Suppressor macrophage (primary cell): ENCODE measurements at regions not wholly inside any gene's neighbourhood (a gene's known extent, or its start where the extent isn't known, plus 50 kb on each side); places are given as distances from the start of the nearest gene placed in this dataset.
A peak's percentile ranks its signal among the peaks of the same experiment; 100 is the strongest.
"Not testable (repeated sequence)": the region's sequence is repeated elsewhere in the genome, so short reads cannot be mapped to it uniquely, and the experiment has no call there.

ENCODE experiments used
- DNase-seq, 4 experiments: peaks; one replicate each; pipeline ENCODE4 v3.0.0-alpha.2; 2020 to 2022

GRCh38 chr1:73467731-73468130, 730.2 kb downstream of the LRRIQ3 start:
- DNase-seq = no peak

GRCh38 chr1:73463873-73464272, 734.1 kb downstream of the LRRIQ3 start:
- no peak for DNase-seq

- peak in 1 of 4 experiments; percentile 1 for DNase-seq
Observed at GRCh38 chr1:73452522-73452921, 745.5 kb downstream of the LRRIQ3 start.

GRCh38 chr1:73450668-73451067, 747.3 kb downstream of the LRRIQ3 start:
- not testable (repeated sequence) for DNase-seq

GRCh38 chr1:73411479-73411878, 786.5 kb downstream of the LRRIQ3 start:
- no peak for DNase-seq

- DNase-seq = no peak
Observed at GRCh38 chr1:73401666-73402065, 796.3 kb downstream of the LRRIQ3 start.

- DNase-seq = no peak
Observed at GRCh38 chr1:73382966-73383365, 815.0 kb downstream of the LRRIQ3 start.

DNA sequence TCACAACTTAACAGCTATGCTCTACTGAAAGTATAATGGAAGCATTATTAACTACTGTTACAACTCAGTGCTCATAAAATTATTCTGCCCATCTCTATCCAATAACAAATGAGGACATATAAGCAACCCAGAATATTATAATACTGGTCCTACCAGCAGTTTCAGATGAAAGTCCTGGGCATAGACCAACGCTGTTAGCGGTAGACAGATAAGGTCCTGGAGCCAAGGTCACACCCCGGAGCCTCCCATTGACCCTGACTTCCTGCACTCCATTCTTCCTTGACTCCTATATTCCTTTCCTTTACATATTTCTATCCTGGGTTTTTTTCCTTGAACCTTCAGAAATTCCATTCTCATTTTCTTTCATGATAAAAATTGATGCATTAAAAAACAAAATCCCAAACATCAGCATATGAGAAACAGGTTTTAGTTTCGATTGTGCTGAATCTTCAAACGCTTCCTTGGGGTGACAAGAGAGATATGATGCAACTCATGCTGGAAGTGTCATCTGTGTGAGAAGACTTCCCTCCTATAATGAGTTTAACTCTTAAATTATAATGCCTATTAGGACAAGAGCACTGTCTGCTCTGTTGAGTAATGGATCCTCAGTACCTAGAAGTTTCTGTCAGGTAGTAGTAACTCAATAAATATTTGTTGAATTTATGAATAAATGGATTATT, 831.1 kb downstream of the LRRIQ3 start:
- no peak for DNase-seq

GRCh38 chr1:73359001-73359400, 839.0 kb downstream of the LRRIQ3 start:
- no peak for DNase-seq

GRCh38 chr1:73356485-73356884, 841.5 kb downstream of the LRRIQ3 start:
- no peak for DNase-seq

DNA sequence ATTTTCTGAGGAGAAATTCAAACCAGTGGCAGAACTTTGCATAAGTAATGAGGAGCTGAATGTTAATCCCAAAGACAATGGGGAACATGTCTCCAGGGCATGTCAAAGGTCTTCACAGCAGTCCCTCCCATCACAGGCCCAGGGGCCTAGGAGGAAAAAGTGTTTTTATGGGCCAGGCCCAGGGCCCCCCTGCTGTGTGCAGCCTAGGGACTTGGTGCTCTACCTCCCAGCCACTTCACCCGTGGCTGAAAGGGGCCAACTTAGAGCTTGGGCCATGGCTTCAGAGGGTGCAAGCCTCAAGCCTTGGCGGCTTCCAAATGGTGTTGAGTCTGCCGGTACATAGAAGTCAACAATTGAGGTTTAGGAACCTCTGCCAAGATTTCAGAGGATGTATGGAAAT, 854.0 kb downstream of the LRRIQ3 start:
- no peak for DNase-seq

GRCh38 chr1:73333847-73334503, 864.0 kb downstream of the LRRIQ3 start:
- no peak for DNase-seq

DNA sequence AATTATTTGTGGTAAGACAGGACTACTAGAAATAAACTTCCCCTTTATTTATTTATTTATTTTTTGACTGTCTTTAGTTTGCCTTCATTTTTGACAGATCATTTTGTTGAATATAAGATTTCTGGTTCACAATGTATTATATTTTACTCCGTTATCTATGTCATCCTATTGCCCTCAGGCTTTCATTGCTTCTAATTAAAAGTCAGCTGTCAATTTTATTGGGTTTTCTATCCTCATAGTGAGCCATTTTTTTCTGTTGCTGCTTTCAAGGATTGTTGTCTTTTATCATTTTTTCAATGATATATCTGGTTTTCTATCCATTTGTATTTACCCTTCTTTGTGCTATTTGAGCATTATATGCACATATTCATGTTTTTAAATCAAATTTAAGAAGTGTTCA, 866.2 kb downstream of the LRRIQ3 start:
- DNase-seq = no peak

DNA sequence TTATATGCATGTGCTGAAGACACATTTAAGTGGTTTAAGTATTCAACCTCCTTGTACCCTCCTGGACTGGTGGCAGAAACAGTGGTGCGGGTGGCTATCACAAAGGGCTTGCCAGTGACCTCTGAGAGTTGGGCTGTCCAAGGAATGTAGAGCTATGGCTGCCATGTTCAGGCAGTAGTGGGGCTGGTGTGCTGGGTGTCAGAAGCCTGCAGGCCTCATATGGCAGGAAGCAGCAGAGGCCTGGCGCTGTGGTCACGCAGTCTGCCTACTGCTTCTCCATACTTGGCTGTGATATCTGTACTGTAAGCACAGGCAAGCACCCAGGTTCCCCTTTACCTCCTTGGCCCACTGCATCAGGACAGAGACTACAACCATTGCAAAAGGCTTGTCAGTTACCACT, 870.0 kb downstream of the LRRIQ3 start:
- DNase-seq = no peak

- DNase-seq = no peak
Observed at GRCh38 chr1:73327180-73327793, 870.7 kb downstream of the LRRIQ3 start.

DNA sequence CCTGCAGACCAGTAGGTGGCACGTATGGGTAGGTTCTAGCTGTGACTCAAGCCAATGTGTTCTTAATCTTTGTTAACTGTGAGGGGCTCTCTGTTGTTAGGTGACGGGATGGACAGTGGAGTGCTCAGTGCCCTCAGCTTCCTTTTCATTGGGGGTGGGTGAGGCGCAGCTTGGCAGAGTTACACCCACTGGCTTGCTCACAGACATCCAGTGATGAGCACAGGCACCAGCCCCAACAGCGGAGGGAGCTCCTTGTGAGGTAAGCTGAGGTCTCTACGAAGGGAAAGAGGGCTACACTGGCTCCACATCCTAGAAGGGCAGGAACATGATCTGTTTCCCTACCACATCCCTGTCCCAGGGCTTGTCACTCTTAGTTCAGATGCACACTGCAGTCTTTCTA, 871.3 kb downstream of the LRRIQ3 start:
- no peak for DNase-seq

- no peak for DNase-seq
Observed at GRCh38 chr1:73310797-73311381, 887.1 kb downstream of the LRRIQ3 start.

GRCh38 chr1:73306899-73307555, 890.9 kb downstream of the LRRIQ3 start:
- no peak for DNase-seq

DNA sequence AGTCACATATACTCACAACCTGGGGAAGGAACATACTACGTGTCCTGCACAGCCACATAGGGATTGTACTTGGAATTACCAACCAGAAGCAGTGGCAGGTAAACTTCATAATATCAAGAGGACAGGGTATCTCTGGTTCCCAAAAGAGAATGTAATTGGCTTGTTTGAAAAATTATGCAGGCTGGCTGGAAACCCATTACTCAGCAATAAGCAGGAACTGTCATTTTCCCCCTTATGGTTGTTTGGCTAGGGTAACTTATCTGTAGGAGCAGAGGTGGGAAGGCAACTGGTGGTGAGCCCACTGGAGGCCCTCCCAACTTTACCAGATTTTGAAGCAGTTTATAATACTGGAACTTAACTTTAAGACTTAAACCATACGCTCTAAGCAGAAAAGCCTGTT, 924.1 kb downstream of the LRRIQ3 start:
- no peak for DNase-seq

DNA sequence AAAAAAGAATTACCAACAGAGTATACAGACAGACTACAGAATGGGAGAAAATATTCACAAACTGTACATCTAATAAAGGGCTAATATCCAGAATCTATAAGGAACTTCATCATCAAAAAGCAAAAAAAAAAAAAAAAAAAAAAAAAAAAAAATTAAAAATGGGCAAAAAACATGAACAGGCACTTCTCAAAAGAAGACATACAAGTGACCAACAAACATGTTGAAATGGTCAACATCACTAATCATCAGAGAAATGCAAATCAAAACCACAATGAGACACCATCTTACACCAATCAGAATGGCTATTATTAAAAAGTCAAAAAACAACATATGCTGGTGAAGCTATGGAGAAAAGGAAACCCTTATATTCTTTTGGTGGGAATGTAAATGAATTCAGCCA, 952.8 kb downstream of the LRRIQ3 start:
- DNase-seq = not testable (repeated sequence)

GRCh38 chr1:73218995-73219546, 936.7 kb upstream of the NEGR1 start:
- no peak for DNase-seq

- DNase-seq = no peak
Observed at GRCh38 chr1:73205294-73205973, 923.1 kb upstream of the NEGR1 start.
